H1 (cell line): ENCODE measurements at regions not wholly inside any gene's neighbourhood (a gene's known extent, or its start where the extent isn't known, plus 50 kb on each side); places are given as distances from the start of the nearest gene placed in this dataset.

ENCODE experiments used
- CTCF ChIA-PET: fragments of 300-600 bp; sonication (Branson Sonifier 250); formaldehyde crosslinking; loops from one replicate; lab custom pipeline; 2021; ENCODE audit not compliant: partially characterized antibody; lab: Charles Lee
- POLR2A ChIA-PET: fragments of 300-600 bp; sonication (Branson Sonifier 250); formaldehyde crosslinking; loops from one replicate; lab custom pipeline; 2021; ENCODE audit warnings: inconsistent platforms; ENCODE audit not compliant: partially characterized antibody; lab: Charles Lee
- DNase-seq, 2 experiments: peaks; one replicate each; pipeline versions ENCODE4 v3.0.0 to v3.0.0-alpha.2; 2010 to 2022; ENCODE audit warnings: low spot score in 2 of 2, low read depth in 1 of 2, mixed read lengths in 1 of 2
- FAIRE-seq: peaks from 2 replicates; lab custom pipeline; 2011; peaks lifted over from hg19 to GRCh38; lab: Jason Lieb, UNC
- H2AFZ ChIP-seq: 2 replicates; pipeline ENCODE4 v1.8.1; 2012; ENCODE audit warnings: low read length, inconsistent platforms
- H2AK5ac ChIP-seq: 2 replicates; pipeline ENCODE4 v1.6.1; 2013; ENCODE audit warnings: low read depth, low read length
- H2BK120ac ChIP-seq: replicated peaks from 2 replicates; pipeline ENCODE3; 2013; ENCODE audit warnings: low read depth, low read length, inconsistent platforms
- H2BK12ac ChIP-seq: 2 replicates; pipeline ENCODE4 v1.6.1; 2013; ENCODE audit warnings: low read depth, low read length
- H2BK15ac ChIP-seq: 2 replicates; pipeline ENCODE4 v1.6.1; 2013; ENCODE audit warnings: low read length
- H2BK20ac ChIP-seq: 2 replicates; pipeline ENCODE4 v1.6.1; 2013; ENCODE audit warnings: low read length
- H2BK5ac ChIP-seq: 2 replicates; pipeline ENCODE4 v1.6.1; 2013; ENCODE audit warnings: low read depth, low read length
- H3K14ac ChIP-seq: 2 replicates; pipeline ENCODE4 v1.6.1; 2013; ENCODE audit warnings: inconsistent platforms; ENCODE audit not compliant: insufficient read length
- H3K18ac ChIP-seq: 2 replicates; pipeline ENCODE4 v1.6.1; 2013; ENCODE audit warnings: low read length; ENCODE audit errors: extremely low read depth
- H3K23ac ChIP-seq: 2 replicates; pipeline ENCODE4 v1.6.1; 2013; ENCODE audit warnings: inconsistent platforms; ENCODE audit not compliant: insufficient read length
- H3K23me2 ChIP-seq: 2 replicates; pipeline ENCODE4 v1.6.1; 2013; ENCODE audit warnings: low read depth, low read length
- H3K27ac ChIP-seq: 2 replicates; pipeline ENCODE4 v1.6.1; 2011; ENCODE audit warnings: low read depth, low read length, inconsistent platforms
- H3K27me3 ChIP-seq, 4 experiments: replicated peaks in 1 of 4; 1 replicate in 1 of 4; 2 replicates in 3 of 4; pipeline versions ENCODE4 v1.6.1 to v1.8.1; 2011 to 2013; ENCODE audit warnings: low read length in 3 of 4, mild to moderate bottlenecking in 3 of 4, inconsistent platforms in 2 of 4, mixed read lengths in 2 of 4, moderate library complexity in 1 of 4; ENCODE audit not compliant: control insufficient read depth in 3 of 4, insufficient read depth in 3 of 4; ENCODE audit errors: extremely low read depth in 1 of 4
- H3K36me3 ChIP-seq, 4 experiments: 2 replicates each; pipeline versions ENCODE4 v1.6.1 to v1.8.1; 2011 to 2013; ENCODE audit warnings: mild to moderate bottlenecking in 4 of 4, low read length in 3 of 4, moderate library complexity in 2 of 4, control low read depth in 1 of 4, inconsistent platforms in 1 of 4; ENCODE audit not compliant: insufficient read depth in 4 of 4, control insufficient read depth in 2 of 4
- H3K4ac ChIP-seq: replicated peaks from 2 replicates; pipeline ENCODE3; 2013; ENCODE audit warnings: low read length, low read depth, mixed read lengths, inconsistent platforms; ENCODE audit not compliant: insufficient read length
- H3K4me1 ChIP-seq, 4 experiments: replicated peaks in 1 of 4; 1 replicate in 1 of 4; 2 replicates in 3 of 4; pipeline versions ENCODE4 v1.6.1 to v1.8.1; 2011 to 2013; ENCODE audit warnings: low read length in 3 of 4, inconsistent platforms in 2 of 4, mixed read lengths in 1 of 4; ENCODE audit not compliant: insufficient read depth in 4 of 4, control insufficient read depth in 3 of 4
- H3K4me2 ChIP-seq, 2 experiments: 2 replicates each; pipeline versions ENCODE4 v1.6.1 to v1.8.1; 2011 to 2013; ENCODE audit warnings: low read depth in 2 of 2, low read length in 2 of 2, control low read depth in 1 of 2, inconsistent platforms in 1 of 2, mild to moderate bottlenecking in 1 of 2; ENCODE audit not compliant: insufficient read depth in 1 of 2
- H3K4me3 ChIP-seq, 4 experiments: fragments of 200-600, 300-600 bp in 1 of 4; sonication (generic), shearing (Covaris generic), sonication (Bioruptor Twin) in 1 of 4; 2 replicates each; pipeline versions ENCODE4 v1.5.1 to v1.8.1; 2011 to 2016; ENCODE audit warnings: low read length in 4 of 4, low read depth in 3 of 4, control low read depth in 2 of 4, inconsistent platforms in 2 of 4, mild to moderate bottlenecking in 2 of 4, mixed read lengths in 1 of 4, moderate library complexity in 1 of 4; ENCODE audit not compliant: insufficient read depth in 2 of 4; ENCODE audit errors: extremely low read depth in 1 of 4
- H3K56ac ChIP-seq: replicated peaks from 2 replicates; pipeline ENCODE3; 2013; ENCODE audit warnings: low read depth, mild to moderate bottlenecking, mixed read lengths, low read length, inconsistent platforms; ENCODE audit not compliant: insufficient read length
- H3K79me1 ChIP-seq: 2 replicates; pipeline ENCODE4 v1.6.1; 2013; ENCODE audit warnings: low read depth, low read length, control low read depth
- H3K79me2 ChIP-seq, 2 experiments: 2 replicates each; pipeline versions ENCODE4 v1.6.1 to v1.8.1; 2012 to 2013; ENCODE audit warnings: low read length in 2 of 2, mild to moderate bottlenecking in 2 of 2, inconsistent platforms in 1 of 2; ENCODE audit not compliant: insufficient read depth in 2 of 2, control insufficient read depth in 1 of 2
- H3K9ac ChIP-seq, 4 experiments: replicated peaks in 1 of 4; 1 replicate in 1 of 4; 2 replicates in 3 of 4; pipeline versions ENCODE4 v1.6.1 to v1.8.1; 2011 to 2013; ENCODE audit warnings: low read depth in 3 of 4, low read length in 3 of 4, control low read depth in 2 of 4, mild to moderate bottlenecking in 2 of 4, moderate library complexity in 2 of 4, inconsistent platforms in 1 of 4; ENCODE audit errors: extremely low read depth in 1 of 4
- H3K9me3 ChIP-seq, 2 experiments: 2 replicates each; pipeline versions ENCODE4 v1.6.1 to v1.8.1; 2012 to 2013; ENCODE audit warnings: mild to moderate bottlenecking in 2 of 2, moderate library complexity in 2 of 2, control low read depth in 1 of 2, inconsistent platforms in 1 of 2, low read depth in 1 of 2, low read length in 1 of 2, mixed read lengths in 1 of 2; ENCODE audit not compliant: insufficient read depth in 2 of 2
- H4K20me1 ChIP-seq, 2 experiments: replicated peaks in 1 of 2; 2 replicates each; pipeline versions ENCODE3 to v1.8.1; 2011 to 2013; ENCODE audit warnings: inconsistent platforms in 2 of 2, low read length in 2 of 2, mild to moderate bottlenecking in 1 of 2; ENCODE audit not compliant: insufficient read depth in 2 of 2, control insufficient read depth in 1 of 2
- H4K5ac ChIP-seq: 2 replicates; pipeline ENCODE4 v1.6.1; 2013; ENCODE audit warnings: low read length, low read depth, mixed read lengths, inconsistent platforms; ENCODE audit not compliant: insufficient read length
- H4K8ac ChIP-seq: 2 replicates; pipeline ENCODE4 v1.8.0; 2013; ENCODE audit warnings: mild to moderate bottlenecking, moderate library complexity, low read length, inconsistent platforms; ENCODE audit not compliant: insufficient read depth; ENCODE audit errors: extremely low read depth
- H4K91ac ChIP-seq: replicated peaks from 2 replicates; pipeline ENCODE3; 2013; ENCODE audit warnings: low read length, mixed read lengths, inconsistent platforms; ENCODE audit not compliant: insufficient read length
- CBX8 ChIP-seq: fragments of 300-800, 300-1000 bp; sonication (generic); IDR thresholded peaks from 2 replicates; pipeline ENCODE4 v1.7.1; 2016; ENCODE audit warnings: low read depth, low read length, borderline replicate concordance
- CEBPB ChIP-seq: IDR thresholded peaks from 2 replicates; pipeline ENCODE4 v1.6.1; 2012; ENCODE audit warnings: low read depth, low read length
- EP300 ChIP-seq, 2 experiments: IDR thresholded peaks; 1 replicate in 1 of 2; 2 replicates in 1 of 2; pipeline ENCODE4 v1.6.1; 2011 to 2012; ENCODE audit warnings: low read depth in 2 of 2, low read length in 2 of 2, mild to moderate bottlenecking in 2 of 2, borderline replicate concordance in 1 of 2, inconsistent platforms in 1 of 2, moderate library complexity in 1 of 2
- HDAC6 ChIP-seq: IDR thresholded peaks from one replicate; pipeline ENCODE4 v1.7.1; 2012; ENCODE audit warnings: low read depth, mild to moderate bottlenecking, inconsistent platforms, low read length, moderate library complexity
- MAX ChIP-seq: IDR thresholded peaks from 2 replicates; pipeline ENCODE4 v1.6.1; 2012; ENCODE audit warnings: inconsistent platforms
- SAP30 ChIP-seq: fragments of 300-600 bp; sonication (generic); IDR thresholded peaks from 2 replicates; pipeline ENCODE4 v1.7.1; 2012; ENCODE audit warnings: low read length, moderate library complexity, mild to moderate bottlenecking, inconsistent platforms; ENCODE audit not compliant: insufficient read depth, insufficient replicate concordance
- SP4 ChIP-seq: IDR thresholded peaks from 2 replicates; pipeline ENCODE4 v1.6.1; 2012; ENCODE audit warnings: low read length, inconsistent platforms
- TCF12 ChIP-seq: IDR thresholded peaks from 2 replicates; pipeline ENCODE4 v1.6.1; 2011; ENCODE audit warnings: low read depth, mild to moderate bottlenecking, low read length
- ZNF274 ChIP-seq: IDR thresholded peaks from 2 replicates; pipeline ENCODE4 v1.7.0; 2012; ENCODE audit warnings: low read length, borderline replicate concordance; ENCODE audit errors: extremely low read depth
- TF ChIP-seq, protein P1 (sequence below): IDR thresholded peaks from 2 replicates; pipeline ENCODE4 v1.6.1; 2012; ENCODE audit warnings: low read length, inconsistent platforms

- ChIA-PET CTCF (interaction anchor here (1.2 kb wide), 1 partner anchor 11 kb away, joined by 4 read pairs; no protein-coding TSS in a partner anchor), POLR2A (no interaction called here)
- H2BK120ac ChIP-seq, result no peak overlapping the region
- H2BK20ac ChIP-seq, result no peak overlapping the region
- H3K23ac ChIP-seq, result no peak overlapping the region
- H4K20me1 ChIP-seq, result no peaks in the 10 kb centered on the region
- H2AK5ac ChIP-seq, result no peak overlapping the region
- H2BK12ac ChIP-seq, result no peak overlapping the region
- H3K56ac ChIP-seq, result no peak overlapping the region
- no peak overlapping the region for H4K5ac ChIP-seq
- no peaks in the 10 kb centered on the region for H3K9me3 ChIP-seq
- no peak for FAIRE-seq
- H3K79me2 ChIP-seq, result no peaks in the 10 kb centered on the region
- H2BK5ac ChIP-seq, result no peak overlapping the region
- no peak overlapping the region for H3K4ac ChIP-seq
- H2BK15ac ChIP-seq, result no peak overlapping the region
- H3K4me2 ChIP-seq, result no peak overlapping the region
- H4K91ac ChIP-seq, result no peak overlapping the region
- DNase-seq, result no peak
- no peaks in the 10 kb centered on the region for H3K79me1 ChIP-seq
- no peak overlapping the region for H3K4me3 ChIP-seq
- H3K4me1 ChIP-seq, result no peaks in the 10 kb centered on the region
- H4K8ac ChIP-seq, result no peak overlapping the region
- H3K18ac ChIP-seq, result no peak overlapping the region
- no peaks in the 10 kb centered on the region for H3K27me3 ChIP-seq
- no peak overlapping the region for H2AFZ ChIP-seq
- H3K14ac ChIP-seq, result no peak overlapping the region
- no peak overlapping the region for H3K9ac ChIP-seq
- no peaks in the 10 kb centered on the region for H3K23me2 ChIP-seq
- no peak overlapping the region for H3K27ac ChIP-seq
- H3K36me3 ChIP-seq, result no peaks in the 10 kb centered on the region
- TF ChIP-seq TCF12, result no peak
- no peak for TF ChIP-seq MAX
- no peak for TF ChIP-seq SP4
- TF ChIP-seq CBX8, result no peak
- no peak for TF ChIP-seq ZNF274
- TF ChIP-seq CEBPB, result no peak
- TF ChIP-seq SAP30, result no peak
- TF ChIP-seq EP300 (IDR thresholded peaks at IDR 0.05; ENCODE audit: borderline replicate concordance in 1 of 2, low read depth in 2 of 2, low read length in 2 of 2), result no peak
- TF ChIP-seq HDAC6, result no peak
- TF ChIP-seq, protein P1, sequence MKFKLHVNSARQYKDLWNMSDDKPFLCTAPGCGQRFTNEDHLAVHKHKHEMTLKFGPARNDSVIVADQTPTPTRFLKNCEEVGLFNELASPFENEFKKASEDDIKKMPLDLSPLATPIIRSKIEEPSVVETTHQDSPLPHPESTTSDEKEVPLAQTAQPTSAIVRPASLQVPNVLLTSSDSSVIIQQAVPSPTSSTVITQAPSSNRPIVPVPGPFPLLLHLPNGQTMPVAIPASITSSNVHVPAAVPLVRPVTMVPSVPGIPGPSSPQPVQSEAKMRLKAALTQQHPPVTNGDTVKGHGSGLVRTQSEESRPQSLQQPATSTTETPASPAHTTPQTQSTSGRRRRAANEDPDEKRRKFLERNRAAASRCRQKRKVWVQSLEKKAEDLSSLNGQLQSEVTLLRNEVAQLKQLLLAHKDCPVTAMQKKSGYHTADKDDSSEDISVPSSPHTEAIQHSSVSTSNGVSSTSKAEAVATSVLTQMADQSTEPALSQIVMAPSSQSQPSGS, result no peak
Observed at GRCh38 chr4:177239878-177240277, 69.8 kb upstream of the NEIL3 start.
